ENCODE measurements at regions not wholly inside any gene's neighbourhood (a gene's known extent, or its start where the extent isn't known, plus 50 kb on each side); places are given as distances from the start of the nearest gene placed in this dataset.

GRCh38 chr13:106405731-106406130 is 129.7 kb downstream of the EFNB2 start:
- DNase-seq = no peak
- Histone ChIP-seq H3K36me3 (no peaks in the 10 kb centered on the region), H3K27ac (no peak overlapping the region), H3K9me3 (no peaks in the 10 kb centered on the region), H3K4me3 (no peak overlapping the region), H3K4me1 (no peaks in the 10 kb centered on the region), H3K27me3 (no peaks in the 10 kb centered on the region)
- no peak for TF ChIP-seq CTCF (IDR thresholded peaks at IDR 0.05)
- intact Hi-C loops (cut with DNase I; ENCODE audit: low total_unique reads) = no loop called here

GRCh38 chr13:106403280-106403679 is 132.2 kb downstream of the EFNB2 start:
- intact Hi-C loops (cut with DNase I; ENCODE audit: low total_unique reads) = no loop called here

GRCh38 chr13:106402866-106403265 is 132.6 kb downstream of the EFNB2 start:
- H3K27me3 ChIP-seq = no peaks in the 10 kb centered on the region
- H3K4me3 ChIP-seq = no peak overlapping the region
- no peak for TF ChIP-seq CTCF (IDR thresholded peaks at IDR 0.05)
- intact Hi-C loops (cut with DNase I; ENCODE audit: low total_unique reads) = no loop called here
- no peaks in the 10 kb centered on the region for H3K4me1 ChIP-seq
- H3K27ac ChIP-seq = no peak overlapping the region
- no peak for DNase-seq
- H3K9me3 ChIP-seq = no peaks in the 10 kb centered on the region
- no peaks in the 10 kb centered on the region for H3K36me3 ChIP-seq

More at GRCh38 chr13:106403280-106403679, 132.2 kb downstream of the EFNB2 start:
- Histone ChIP-seq H3K27ac (no peak overlapping the region), H3K36me3 (no peaks in the 10 kb centered on the region), H3K27me3 (no peaks in the 10 kb centered on the region), H3K4me3 (no peak overlapping the region), H3K9me3 (no peaks in the 10 kb centered on the region), H3K4me1 (no peaks in the 10 kb centered on the region)
- TF ChIP-seq CTCF (IDR thresholded peaks at IDR 0.05) = no peak
- DNase-seq = no peak

- H3K4me3 ChIP-seq = no peak overlapping the region
- intact Hi-C loops (cut with DNase I; ENCODE audit: low total_unique reads) = no loop called here
- no peak for DNase-seq
- TF ChIP-seq CTCF (IDR thresholded peaks at IDR 0.05) = no peak
- H3K4me1 ChIP-seq = no peaks in the 10 kb centered on the region
- H3K9me3 ChIP-seq = no peaks in the 10 kb centered on the region
- H3K27me3 ChIP-seq = no peaks in the 10 kb centered on the region
- no peaks in the 10 kb centered on the region for H3K36me3 ChIP-seq
- H3K27ac ChIP-seq = no peak overlapping the region
These were observed 134.4 kb downstream of the EFNB2 start for GRCh38 chr13:106401081-106401480.

GRCh38 chr13:106400289-106400688 is 135.2 kb downstream of the EFNB2 start:
- H3K27ac ChIP-seq = no peak overlapping the region
- no peaks in the 10 kb centered on the region for H3K27me3 ChIP-seq
- no peak for DNase-seq
- H3K9me3 ChIP-seq = no peaks in the 10 kb centered on the region
- H3K36me3 ChIP-seq = no peaks in the 10 kb centered on the region
- no peaks in the 10 kb centered on the region for H3K4me1 ChIP-seq
- intact Hi-C loops (cut with DNase I; ENCODE audit: low total_unique reads) = no loop called here
- no peak for TF ChIP-seq CTCF (IDR thresholded peaks at IDR 0.05)
- no peak overlapping the region for H3K4me3 ChIP-seq

- no peak for DNase-seq
- H3K27me3 ChIP-seq = no peaks in the 10 kb centered on the region
- H3K9me3 ChIP-seq = no peaks in the 10 kb centered on the region
- H3K27ac ChIP-seq = no peak overlapping the region
- H3K4me1 ChIP-seq = no peaks in the 10 kb centered on the region
- TF ChIP-seq CTCF (IDR thresholded peaks at IDR 0.05) = no peak
- intact Hi-C loops (cut with DNase I; ENCODE audit: low total_unique reads) = no loop called here
- no peak overlapping the region for H3K4me3 ChIP-seq
- no peaks in the 10 kb centered on the region for H3K36me3 ChIP-seq
These were observed 137.2 kb downstream of the EFNB2 start for GRCh38 chr13:106398289-106398688.
